ENCODE measurements at regions not wholly inside any gene's neighbourhood (a gene's known extent, or its start where the extent isn't known, plus 50 kb on each side); places are given as distances from the start of the nearest gene placed in this dataset.

- peak overlapping the region in 4 of 8 donors; percentile 48 to 63 (median 62) for H3K27ac ChIP-seq
- no peak overlapping the region for H3K4me3 ChIP-seq
- H3K9me3 ChIP-seq: no peaks in the 10 kb centered on the region
- WGBS, 5 donors: 67 to 79% (median 72%) methylated on average over 6 of the region's 6 CpGs
- H3K4me1 ChIP-seq: peaks cover 0 to 25% (median 4%) of the 10 kb centered on the region in 6 donors
- intact Hi-C loops (cut with DNase I; ENCODE audit: low total_unique reads): no loop called here
- no peaks in the 10 kb centered on the region for H3K27me3 ChIP-seq (replicated peaks in 1 of 7)
- TF ChIP-seq POLR2AphosphoS5 (IDR thresholded peaks at IDR 0.05): peak in 1 of 3 donors; percentile 41
- no peak for TF ChIP-seq CTCF (IDR thresholded peaks at IDR 0.05 in 8 of 11, conservative IDR thresholded peaks at IDR 0.05 in 3 of 11)
- TF ChIP-seq POLR2A (IDR thresholded peaks at IDR 0.05): no peak
- no peaks in the 10 kb centered on the region for H3K36me3 ChIP-seq
- no peak for DNase-seq
These were observed 239.0 kb upstream of the JADE1 start for GRCh38 chr4:128570387-128570975.

GRCh38 chr4:128566693-128567092, 242.8 kb upstream of the JADE1 start:
- no peaks in the 10 kb centered on the region for H3K9me3 ChIP-seq
- DNase-seq: no peak
- intact Hi-C loops (cut with DNase I; ENCODE audit: low total_unique reads): no loop called here
- H3K27me3 ChIP-seq (replicated peaks in 1 of 7): no peaks in the 10 kb centered on the region
- no peak overlapping the region for H3K4me3 ChIP-seq
- WGBS, 5 donors: 83 to 100% (median 85%) methylated on average over 2 of the region's 2 CpGs
- H3K27ac ChIP-seq: no peak overlapping the region
- peaks cover 0 to 17% (median 1%) of the 10 kb centered on the region in 6 donors for H3K4me1 ChIP-seq
- TF ChIP-seq CTCF (IDR thresholded peaks at IDR 0.05 in 8 of 11, conservative IDR thresholded peaks at IDR 0.05 in 3 of 11): no peak
- TF ChIP-seq POLR2A (IDR thresholded peaks at IDR 0.05): no peak
- TF ChIP-seq POLR2AphosphoS5 (IDR thresholded peaks at IDR 0.05): no peak
- H3K36me3 ChIP-seq: no peaks in the 10 kb centered on the region

GRCh38 chr4:128565565-128566186, 243.8 kb upstream of the JADE1 start:
- Histone ChIP-seq H3K27ac (no peak overlapping the region), H3K4me1 (peaks cover 0 to 8% (median 1%) of the 10 kb centered on the region in 6 donors), H3K36me3 (no peaks in the 10 kb centered on the region), H3K9me3 (no peaks in the 10 kb centered on the region), H3K4me3 (no peak overlapping the region), H3K27me3 (replicated peaks in 1 of 7) (no peaks in the 10 kb centered on the region)
- DNase-seq: no peak
- 54 to 66% (median 62%) methylated on average over 4 of the region's 4 CpGs for WGBS, 5 donors
- intact Hi-C loops (cut with DNase I; ENCODE audit: low total_unique reads): no loop called here
- TF ChIP-seq POLR2AphosphoS5 (IDR thresholded peaks at IDR 0.05): no peak
- peak in 8 of 11 experiments; percentile 6 to 49 (median 31) for TF ChIP-seq CTCF (IDR thresholded peaks at IDR 0.05 in 8 of 11, conservative IDR thresholded peaks at IDR 0.05 in 3 of 11)
- TF ChIP-seq POLR2A (IDR thresholded peaks at IDR 0.05): no peak

- TF ChIP-seq POLR2AphosphoS5 (IDR thresholded peaks at IDR 0.05): no peak
- no peak for TF ChIP-seq POLR2A (IDR thresholded peaks at IDR 0.05)
- no peak for TF ChIP-seq CTCF (IDR thresholded peaks at IDR 0.05 in 8 of 11, conservative IDR thresholded peaks at IDR 0.05 in 3 of 11)
- no peaks in the 10 kb centered on the region for H3K9me3 ChIP-seq
- intact Hi-C loops (cut with DNase I; ENCODE audit: low total_unique reads): no loop called here
These were observed 244.4 kb upstream of the JADE1 start for GRCh38 chr4:128565054-128565453.

More at GRCh38 chr4:128565054-128565453, 244.4 kb upstream of the JADE1 start:
- no peak overlapping the region for H3K4me3 ChIP-seq
- WGBS, 5 donors: 63 to 68% (median 66%) methylated on average over 2 of the region's 2 CpGs
- peaks cover 0 to 2% (median 0%) of the 10 kb centered on the region in 6 donors for H3K4me1 ChIP-seq
- H3K27ac ChIP-seq: no peak overlapping the region
- no peaks in the 10 kb centered on the region for H3K36me3 ChIP-seq
- no peak for DNase-seq
- no peaks in the 10 kb centered on the region for H3K27me3 ChIP-seq (replicated peaks in 1 of 7)
